Testis (tissue), 2 donors: ENCODE measurements at regions not wholly inside any gene's neighbourhood (a gene's known extent, or its start where the extent isn't known, plus 50 kb on each side); places are given as distances from the start of the nearest gene placed in this dataset.

Source experiments
- DNase-seq: peaks from one replicate; pipeline ENCODE4 v3.0.0-alpha.2; 2019
- H3K27ac ChIP-seq, 2 donors: fragments of 200-600 bp; sonication (generic); one replicate each; pipeline ENCODE4 v1.5.1; 2019
- H3K27me3 ChIP-seq: fragments of 200-600 bp; sonication (generic); one replicate; pipeline ENCODE4 v1.5.1; 2019
- H3K36me3 ChIP-seq: fragments of 200-600 bp; sonication (generic); one replicate; pipeline ENCODE4 v1.5.1; 2017; ENCODE audit warnings: low read depth; ENCODE audit errors: missing control alignments
- H3K4me1 ChIP-seq: fragments of 200-600 bp; sonication (generic); one replicate; pipeline ENCODE4 v1.5.1; 2019
- H3K4me3 ChIP-seq, 2 donors: fragments of 200-600 bp; sonication (generic); one replicate each; pipeline ENCODE4 v1.5.1; 2017 to 2019
- H3K9me3 ChIP-seq: fragments of 200-600 bp; sonication (generic); one replicate; pipeline ENCODE4 v1.5.1; 2017
- CTCF ChIP-seq, 3 experiments: fragments of 450-650 bp in 2 of 3; fragments of 200-600 bp in 1 of 3; sonication (generic) in 1 of 3; IDR thresholded peaks; one replicate each; pipeline ENCODE4 v1.5.1; 2016 to 2019; ENCODE audit warnings: antibody characterized with exemption in 3 of 3, mild to moderate bottlenecking in 2 of 3, moderate library complexity in 1 of 3
- POLR2A ChIP-seq: fragments of 450-650 bp; IDR thresholded peaks from one replicate; pipeline ENCODE4 v1.6.1; 2017; ENCODE audit warnings: antibody characterized with exemption, mild to moderate bottlenecking, moderate library complexity
- WGBS, 2 donors: methylation state at CpG; one replicate each; pipeline ENCODE4 v1.1.5; 2018; 5-methylcytosine and 5-hydroxymethylcytosine counted together
- intact Hi-C: fragments of 100-400 bp; cut with DNase I; formaldehyde crosslinking; loops from one replicate; pipeline ENCODE4 v1.15.1; 2023; ENCODE audit warnings: low total_unique reads

- no peaks in the 10 kb centered on the region for H3K4me1 ChIP-seq
- H3K27ac ChIP-seq, result no peak overlapping the region
- H3K4me3 ChIP-seq, result no peak overlapping the region
- no peaks in the 10 kb centered on the region for H3K27me3 ChIP-seq
- 73 to 74% methylated on average over 5 of the region's 5 CpGs for WGBS, 2 donors
- H3K9me3 ChIP-seq, result no peaks in the 10 kb centered on the region
- TF ChIP-seq POLR2A (no peak), CTCF (IDR thresholded peaks at IDR 0.05) (no peak)
- intact Hi-C loops, result no loop called here
- H3K36me3 ChIP-seq, result no peaks in the 10 kb centered on the region
- DNase-seq, result no peak
Measured at GRCh38 chr17:71057938-71058337, 888.6 kb downstream of the KCNJ2 start.

- intact Hi-C loops, result no loop called here
- TF ChIP-seq POLR2A (no peak), CTCF (IDR thresholded peaks at IDR 0.05) (no peak)
- no peaks in the 10 kb centered on the region for H3K9me3 ChIP-seq
- 26 to 37% methylated on average over 2 of the region's 2 CpGs for WGBS, 2 donors
- H3K27ac ChIP-seq, result no peak overlapping the region
- H3K4me1 ChIP-seq, result no peaks in the 10 kb centered on the region
- H3K27me3 ChIP-seq, result no peaks in the 10 kb centered on the region
- H3K36me3 ChIP-seq, result no peaks in the 10 kb centered on the region
- no peak overlapping the region for H3K4me3 ChIP-seq
- no peak for DNase-seq
Measured at GRCh38 chr17:71063127-71063526, 893.8 kb downstream of the KCNJ2 start.

GRCh38 chr17:71063559-71063958 lies 894.2 kb downstream of the KCNJ2 start:
- no peaks in the 10 kb centered on the region for H3K36me3 ChIP-seq
- H3K27me3 ChIP-seq, result no peaks in the 10 kb centered on the region
- no peak overlapping the region for H3K27ac ChIP-seq
- no peak for DNase-seq
- TF ChIP-seq CTCF (IDR thresholded peaks at IDR 0.05) (no peak), POLR2A (no peak)
- intact Hi-C loops, result no loop called here
- H3K4me3 ChIP-seq, result no peak overlapping the region
- no peaks in the 10 kb centered on the region for H3K4me1 ChIP-seq
- no peaks in the 10 kb centered on the region for H3K9me3 ChIP-seq
- WGBS, 2 donors, result 68 to 69% methylated on average over 3 of the region's 3 CpGs

GRCh38 chr17:71067669-71068407 lies 898.5 kb downstream of the KCNJ2 start:
- 48 to 51% methylated on average over 9 of the region's 9 CpGs for WGBS, 2 donors
- H3K4me1 ChIP-seq, result no peaks in the 10 kb centered on the region
- intact Hi-C loops, result no loop called here

More at GRCh38 chr17:71067669-71068407, 898.5 kb downstream of the KCNJ2 start:
- H3K4me3 ChIP-seq, result no peak overlapping the region
- H3K36me3 ChIP-seq, result no peaks in the 10 kb centered on the region
- DNase-seq, result no peak
- H3K27ac ChIP-seq, result no peak overlapping the region
- H3K9me3 ChIP-seq, result no peaks in the 10 kb centered on the region
- no peaks in the 10 kb centered on the region for H3K27me3 ChIP-seq
- TF ChIP-seq CTCF (IDR thresholded peaks at IDR 0.05) (no peak), POLR2A (no peak)
